Dermis microvascular lymphatic vessel endothelial cell (primary cell): ENCODE measurements at regions not wholly inside any gene's neighbourhood (a gene's known extent, or its start where the extent isn't known, plus 50 kb on each side); places are given as distances from the start of the nearest gene placed in this dataset.

Experiments
- DNase-seq, 2 donors: peaks; one replicate each; pipeline versions ENCODE4 v3.0.0 to v3.0.0-alpha.2; 2010; ENCODE audit warnings: low read depth in 2 of 2

GRCh38 chr13:23983671-23984070 is 86.4 kb upstream of the C1QTNF9B start:
- DNase-seq: no peak

GRCh38 chr13:23984546-23984945 is 87.2 kb upstream of the C1QTNF9B start:
- DNase-seq: no peak

GRCh38 chr13:23985060-23985459 is 87.8 kb upstream of the C1QTNF9B start:
- DNase-seq: no peak

GRCh38 chr13:23985839-23986238 is 88.5 kb upstream of the C1QTNF9B start:
- no peak for DNase-seq

- no peak for DNase-seq
Measured at GRCh38 chr13:23986619-23987018, 89.3 kb upstream of the C1QTNF9B start.

GRCh38 chr13:23987331-23987894 is 90.1 kb upstream of the C1QTNF9B start:
- DNase-seq: no peak

- no peak for DNase-seq
Measured at GRCh38 chr13:23988546-23989122, 91.3 kb upstream of the C1QTNF9B start.

GRCh38 chr13:23990455-23990854 is 93.2 kb upstream of the C1QTNF9B start:
- DNase-seq: no peak

- no peak for DNase-seq
Measured at GRCh38 chr13:23991119-23991518, 93.8 kb upstream of the C1QTNF9B start.

- no peak for DNase-seq
Measured at GRCh38 chr13:23992781-23993679, 95.7 kb upstream of the C1QTNF9B start.

- no peak for DNase-seq
Measured at GRCh38 chr13:23993680-23993985, 96.3 kb upstream of the C1QTNF9B start.

- no peak for DNase-seq
Measured at GRCh38 chr13:23995283-23996073, 98.2 kb upstream of the C1QTNF9B start.

- DNase-seq: no peak
Measured at GRCh38 chr13:23996456-23996855, 99.2 kb upstream of the C1QTNF9B start.

GRCh38 chr13:23999424-23999823 is 102.1 kb upstream of the C1QTNF9B start:
- no peak for DNase-seq

GRCh38 chr13:24002206-24002815 is 105.0 kb upstream of the C1QTNF9B start:
- DNase-seq: no peak

GRCh38 chr13:24004142-24004899 is 107.0 kb upstream of the C1QTNF9B start:
- DNase-seq: no peak

GRCh38 chr13:24004971-24005370 is 107.7 kb upstream of the C1QTNF9B start:
- no peak for DNase-seq

- DNase-seq: no peak
Measured at GRCh38 chr13:24005755-24006281, 108.5 kb upstream of the C1QTNF9B start.

GRCh38 chr13:24006520-24007248 is 109.4 kb upstream of the C1QTNF9B start:
- no peak for DNase-seq
